GM13976 (cell line): ENCODE measurements at regions not wholly inside any gene's neighbourhood (a gene's known extent, or its start where the extent isn't known, plus 50 kb on each side); places are given as distances from the start of the nearest gene placed in this dataset.

Experiments used
- DNase-seq: peaks from one replicate; pipeline ENCODE4 v3.0.0; 2012; ENCODE audit warnings: low spot score
- CTCF ChIP-seq: IDR thresholded peaks from 2 replicates; pipeline ENCODE4 v1.5.1; 2012; ENCODE audit warnings: borderline replicate concordance, mild to moderate bottlenecking; ENCODE audit not compliant: insufficient read depth; ENCODE audit errors: extremely low read depth, missing control alignments, control extremely low read depth
- in situ Hi-C: fragments of 300-500 bp; cut with MboI; formaldehyde crosslinking; loops from one replicate; pipeline ENCODE4 v1.12.0; 2022; ENCODE audit warnings: low sequenced_read_pairs, mixed read lengths, inconsistent platforms; ENCODE audit not compliant: unreplicated experiment

GRCh38 chr6:11386323-11386722, 151.2 kb upstream of the TMEM170B start:
- in situ Hi-C loops = no loop called here
- peak; percentile 65 for DNase-seq
- no peak for TF ChIP-seq CTCF

- no peak for DNase-seq
- no peak for TF ChIP-seq CTCF
- in situ Hi-C loops = no loop called here
Observed at GRCh38 chr6:11384531-11385309, 152.3 kb upstream of the NEDD9 start.

GRCh38 chr6:11381801-11382513, 149.5 kb upstream of the NEDD9 start:
- in situ Hi-C loops = no loop called here
- TF ChIP-seq CTCF = no peak
- DNase-seq = peak; percentile 66

GRCh38 chr6:11380969-11381744, 148.7 kb upstream of the NEDD9 start:
- in situ Hi-C loops = no loop called here
- DNase-seq = no peak
- TF ChIP-seq CTCF = no peak

- no peak for DNase-seq
- no peak for TF ChIP-seq CTCF
- in situ Hi-C loops = no loop called here
Observed at GRCh38 chr6:11380549-11380948, 148.1 kb upstream of the NEDD9 start.

GRCh38 chr6:11379805-11380204, 147.3 kb upstream of the NEDD9 start:
- in situ Hi-C loops = loop anchor here (10.0 kb wide), 1 partner anchor 85 kb away; no protein-coding TSS in a partner anchor
- DNase-seq = no peak
- TF ChIP-seq CTCF = no peak
